GM21528 (cell line): ENCODE measurements at regions not wholly inside any gene's neighbourhood (a gene's known extent, or its start where the extent isn't known, plus 50 kb on each side); places are given as distances from the start of the nearest gene placed in this dataset.

Experiments used
- ATAC-seq: cut with Tn5 transposase; IDR thresholded peaks from one replicate; pipeline ENCODE4 v1.9.1; 2021; ENCODE audit warnings: mild to moderate bottlenecking, moderate library complexity; ENCODE audit not compliant: unreplicated experiment, low FRiP score

DNA sequence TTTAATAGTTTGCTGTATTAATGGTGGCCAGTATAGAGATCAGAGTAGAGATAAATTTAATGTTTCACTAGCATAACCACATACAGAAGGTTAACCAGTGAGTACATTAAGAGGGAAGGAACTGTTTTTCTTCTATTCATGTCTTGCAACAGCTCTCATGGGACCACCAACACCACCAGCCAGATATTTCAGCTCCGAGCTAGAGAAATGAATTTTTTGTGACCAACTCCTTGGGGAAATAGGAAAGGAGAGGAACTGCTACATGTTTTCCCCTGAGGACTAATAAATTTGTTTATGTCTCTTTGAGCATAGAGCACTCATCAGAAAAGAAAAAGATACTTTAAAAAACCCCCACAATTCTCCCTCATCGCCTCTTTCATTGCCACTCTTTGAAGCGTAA, 247.5 kb downstream of the MBNL1 start:
- ATAC-seq: no peak

DNA sequence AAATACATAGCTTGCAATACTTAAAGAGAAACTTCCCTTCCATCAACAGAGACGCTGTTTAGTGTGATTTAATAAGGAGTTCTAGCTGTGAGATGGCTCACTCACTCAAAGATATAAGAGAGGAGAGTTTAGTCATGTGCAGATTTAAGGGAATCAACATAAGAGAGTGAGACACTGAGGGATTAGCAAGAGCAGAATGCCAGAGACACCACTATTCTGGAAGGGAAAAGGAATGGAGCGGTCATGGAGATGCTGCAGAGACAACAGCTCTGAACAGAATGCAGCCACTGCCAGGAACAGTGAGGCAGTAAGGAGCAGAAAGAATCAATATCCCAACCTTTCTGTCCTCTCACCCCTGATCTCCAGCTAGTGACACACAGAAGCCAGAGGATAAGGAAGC, 248.8 kb downstream of the MBNL1 start:
- no peak for ATAC-seq

GRCh38 chr3:152518346-152518745, 249.6 kb downstream of the MBNL1 start:
- no peak for ATAC-seq

- ATAC-seq: peak; percentile 49
Observed at GRCh38 chr3:152519376-152519775, 250.6 kb downstream of the MBNL1 start.

DNA sequence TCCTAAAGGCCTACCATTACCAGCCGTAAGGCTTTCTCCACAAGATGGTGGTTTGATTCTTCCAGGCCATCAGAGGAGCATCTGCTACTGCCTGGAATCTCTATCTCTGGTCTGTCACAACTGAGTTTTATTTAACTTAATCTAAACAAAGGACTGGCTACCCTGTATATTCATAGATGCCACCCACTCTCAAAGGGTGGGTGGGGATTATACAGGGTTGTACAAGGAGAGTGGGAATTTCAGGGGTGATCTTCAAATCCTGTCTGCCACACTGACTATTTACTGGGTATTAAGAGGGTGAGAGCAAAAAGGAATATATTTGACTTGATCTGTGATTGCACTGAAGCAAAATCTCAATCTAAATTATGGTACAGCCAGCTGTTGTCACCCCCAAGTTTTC, 253.3 kb downstream of the MBNL1 start:
- ATAC-seq: no peak

DNA sequence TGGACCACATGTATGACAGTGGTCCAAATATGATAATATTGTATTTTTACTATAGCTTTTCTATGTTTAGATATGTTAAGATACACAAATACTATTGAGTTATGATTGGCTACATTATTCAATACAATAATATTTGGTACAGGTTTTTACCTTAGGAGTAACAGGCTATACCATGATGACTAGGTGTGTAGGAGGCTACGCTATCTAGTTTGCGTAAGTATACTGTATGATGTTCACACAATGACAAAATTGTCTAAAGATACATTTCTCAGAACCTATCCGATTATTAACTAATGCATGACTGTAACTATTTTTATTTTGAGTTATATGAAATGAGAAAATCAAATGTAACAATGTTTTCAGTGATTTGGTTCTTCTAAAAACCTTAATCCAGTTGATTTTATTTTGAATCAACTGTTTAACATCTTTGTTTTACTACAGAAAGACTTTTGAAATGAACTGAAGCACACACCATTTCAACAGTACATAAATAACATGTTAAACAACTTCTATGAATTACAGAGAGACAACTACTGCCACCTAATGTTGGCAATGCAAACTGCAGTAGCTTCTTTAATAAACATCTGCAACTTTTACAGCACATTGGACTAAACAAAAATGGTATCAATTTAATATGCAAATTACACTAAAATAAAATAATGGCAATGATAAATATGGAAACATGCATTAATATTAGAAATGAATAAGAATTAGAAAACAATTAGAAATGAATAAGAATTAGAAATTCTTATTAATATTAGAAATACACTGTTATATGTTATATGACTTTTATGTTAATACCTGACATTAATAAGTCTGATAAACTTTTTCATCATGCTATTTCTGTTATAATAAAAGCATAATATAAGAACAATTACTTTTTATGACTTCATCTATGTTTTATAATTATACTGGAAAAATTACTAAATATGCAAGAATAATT, 255.7 kb downstream of the MBNL1 start:
- ATAC-seq: peak; percentile 58

DNA sequence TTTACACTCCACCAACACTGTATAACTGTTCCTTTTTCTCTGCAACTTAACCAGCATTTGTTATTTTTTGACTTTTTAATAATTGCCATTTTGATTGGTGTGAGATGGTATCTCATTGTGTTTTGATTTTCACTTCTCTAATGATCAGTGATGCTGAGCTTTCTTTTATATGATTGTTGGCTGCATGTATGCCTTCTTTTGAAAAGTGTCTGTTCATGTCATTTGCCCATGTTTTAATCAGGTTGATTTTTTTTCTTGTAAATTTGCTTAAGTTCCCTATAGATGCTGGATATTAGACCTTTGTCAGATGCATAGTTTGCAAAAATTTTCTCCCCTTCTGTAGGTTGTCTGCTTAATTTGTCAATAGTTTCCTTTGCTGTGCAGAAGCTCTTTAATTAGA, 263.0 kb downstream of the MBNL1 start:
- no peak for ATAC-seq

DNA sequence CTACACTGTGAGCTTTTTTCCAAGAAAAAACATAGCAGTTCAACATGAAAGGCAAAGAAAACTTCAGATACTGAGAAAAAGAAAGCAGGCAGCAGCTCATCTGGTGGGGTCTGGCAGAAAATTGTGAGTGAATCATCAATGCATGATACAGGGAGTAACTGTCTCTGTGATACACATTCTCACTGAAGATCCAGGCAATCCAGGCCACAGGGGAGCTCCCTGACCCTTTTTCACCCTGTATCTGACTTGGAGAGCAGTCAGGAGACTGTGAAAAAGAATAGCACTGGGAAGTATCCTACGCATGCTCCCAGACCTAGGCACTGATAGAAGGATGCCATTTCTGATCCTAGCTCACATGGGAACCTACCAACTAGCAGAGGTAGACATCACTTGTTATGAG, 269.8 kb downstream of the MBNL1 start:
- no peak for ATAC-seq

DNA sequence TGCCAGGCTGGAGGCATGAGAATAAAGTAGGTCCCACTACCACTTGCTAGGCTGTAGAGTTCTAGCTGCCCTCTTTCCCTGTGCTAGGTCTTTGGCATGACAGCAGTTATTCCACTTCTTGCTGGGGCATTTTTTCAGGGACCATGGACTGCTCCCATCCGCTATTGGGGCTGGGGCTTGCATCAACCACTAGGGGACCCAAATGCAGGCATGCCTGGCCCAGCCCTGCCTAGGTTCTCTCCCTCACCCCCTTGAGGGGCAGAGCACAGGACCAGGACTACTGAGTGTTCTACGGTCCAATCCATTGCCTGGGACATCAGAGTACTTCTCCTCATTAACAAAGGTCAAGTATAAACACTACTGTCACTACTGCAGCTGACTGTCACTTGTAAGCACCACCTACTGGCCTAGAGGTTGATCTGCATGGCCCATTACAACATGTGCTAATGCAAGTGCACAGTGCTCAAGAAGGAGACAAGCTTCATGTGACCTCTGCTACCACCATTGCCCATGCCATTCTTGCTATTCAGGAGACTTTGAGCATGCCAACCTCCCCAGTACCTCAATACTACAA, 270.5 kb downstream of the MBNL1 start:
- no peak for ATAC-seq

DNA sequence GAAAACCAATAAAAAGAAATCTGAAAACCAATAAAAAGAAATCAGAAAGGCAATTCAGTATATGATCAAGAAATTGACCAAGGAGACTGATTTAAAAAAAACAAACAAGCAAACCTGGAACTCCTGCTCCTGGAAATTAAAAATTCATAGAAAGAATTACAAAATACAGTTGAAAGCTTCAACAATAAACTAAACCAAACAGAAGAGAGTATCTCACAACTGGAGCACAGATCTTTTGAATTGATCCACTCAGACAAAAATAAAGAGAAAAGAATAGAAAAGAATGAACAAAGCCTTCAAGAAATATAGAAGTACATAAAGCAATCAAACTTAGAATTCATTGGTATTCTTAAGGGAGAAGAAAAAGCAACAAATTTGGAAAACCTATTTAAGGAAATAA, 271.4 kb downstream of the MBNL1 start:
- ATAC-seq: no peak

DNA sequence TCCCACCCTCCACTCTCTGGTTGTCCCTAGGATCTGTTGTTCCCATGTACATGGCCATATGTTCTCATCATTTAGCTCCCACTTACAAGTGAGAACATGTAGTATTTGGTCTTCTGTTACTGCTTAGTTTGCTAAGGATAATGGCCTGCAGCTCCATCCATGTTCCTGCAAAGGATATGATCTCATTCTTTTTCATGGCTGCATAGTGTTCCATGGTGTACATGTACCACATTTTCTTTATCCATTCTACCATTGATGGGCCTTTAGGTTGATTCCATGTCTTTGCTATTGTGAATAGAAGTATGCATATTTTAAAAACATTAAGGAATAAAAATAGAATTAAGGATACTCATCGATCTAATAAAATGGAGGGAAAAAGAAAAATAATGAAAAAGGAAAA, 278.4 kb downstream of the MBNL1 start:
- no peak for ATAC-seq

- ATAC-seq: no peak
Observed at GRCh38 chr3:152549263-152549662, 280.5 kb downstream of the MBNL1 start.

- no peak for ATAC-seq
Observed at GRCh38 chr3:152550284-152550683, 281.6 kb downstream of the MBNL1 start.

DNA sequence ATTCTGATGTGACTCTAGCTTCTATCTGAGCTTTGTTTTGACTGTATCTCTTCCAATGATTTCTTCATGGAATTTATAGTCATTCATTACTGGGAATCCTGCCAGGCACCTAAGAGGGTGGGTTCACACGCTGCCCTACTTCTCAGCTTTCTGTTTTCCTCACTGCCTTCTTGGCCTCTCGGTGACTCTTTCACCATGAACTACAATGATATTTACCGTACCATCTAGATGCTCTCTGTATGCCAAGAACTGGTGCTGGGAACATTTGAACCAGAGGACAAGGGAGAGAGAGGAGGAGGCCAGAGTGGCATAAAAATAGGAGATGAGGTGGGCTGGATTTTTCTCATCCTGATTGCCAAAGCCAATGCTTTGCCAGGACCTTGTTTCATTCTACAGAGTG, 280.0 kb upstream of the P2RY1 start:
- ATAC-seq: no peak

GRCh38 chr3:152555666-152556291, 279.2 kb upstream of the P2RY1 start:
- no peak for ATAC-seq

DNA sequence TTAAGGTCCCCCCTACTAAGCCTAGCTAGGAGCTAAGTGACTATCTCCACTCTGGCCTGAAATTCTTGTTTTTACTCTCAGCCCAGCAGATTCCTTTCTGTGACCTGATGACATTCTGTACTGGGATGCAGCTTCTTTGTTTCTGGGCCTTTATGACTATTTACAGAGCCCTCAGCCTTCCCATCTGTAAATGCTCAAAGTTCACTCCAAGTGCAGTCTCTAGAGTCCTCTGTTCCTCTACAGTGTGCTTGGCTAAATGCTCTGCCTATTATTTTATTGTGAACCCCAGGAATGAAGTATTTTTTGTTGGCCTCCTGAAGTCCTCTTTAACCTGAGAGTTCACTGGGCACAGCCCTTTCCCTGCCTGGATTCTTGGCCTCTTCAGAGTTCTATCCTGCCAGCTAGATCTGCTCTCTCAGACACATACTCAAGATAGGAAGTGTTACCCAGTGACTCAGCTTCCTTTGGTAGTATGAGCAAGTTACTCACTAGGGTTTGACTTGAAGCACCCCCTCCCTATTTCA, 278.1 kb upstream of the P2RY1 start:
- peak; percentile 76 for ATAC-seq

DNA sequence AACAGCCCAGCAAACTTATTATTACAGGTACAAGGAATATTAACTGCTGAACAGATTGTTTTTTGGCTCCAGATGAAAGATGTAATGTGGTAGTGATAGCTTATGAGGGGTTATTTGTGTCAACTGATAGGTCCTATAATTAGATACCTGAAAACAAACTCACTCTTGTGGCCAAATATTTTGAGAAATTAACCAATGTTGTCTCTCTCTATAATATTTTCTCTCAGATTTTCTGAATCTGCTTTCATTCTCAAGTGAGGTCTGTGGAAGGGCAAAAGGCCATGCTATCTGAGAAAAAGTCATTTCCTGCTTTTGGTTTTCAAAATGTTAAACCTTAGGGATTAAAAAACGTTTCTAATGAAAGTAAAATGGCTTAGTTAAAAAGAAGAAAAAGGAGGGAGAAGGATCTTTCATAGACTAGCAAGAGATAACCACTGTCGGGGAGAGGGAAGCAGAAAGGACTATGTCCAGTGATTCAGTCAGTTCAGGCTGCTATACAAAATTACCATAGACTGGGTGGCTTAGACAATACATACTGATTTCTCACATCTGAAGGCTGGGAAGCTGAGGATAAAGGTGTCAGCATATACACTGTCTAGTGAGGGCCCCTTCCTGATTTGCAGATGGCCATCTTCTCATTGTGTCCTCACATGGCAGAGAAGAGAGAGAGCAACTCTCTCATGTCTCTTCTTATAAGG, 277.5 kb upstream of the P2RY1 start:
- peak; percentile 77 for ATAC-seq

DNA sequence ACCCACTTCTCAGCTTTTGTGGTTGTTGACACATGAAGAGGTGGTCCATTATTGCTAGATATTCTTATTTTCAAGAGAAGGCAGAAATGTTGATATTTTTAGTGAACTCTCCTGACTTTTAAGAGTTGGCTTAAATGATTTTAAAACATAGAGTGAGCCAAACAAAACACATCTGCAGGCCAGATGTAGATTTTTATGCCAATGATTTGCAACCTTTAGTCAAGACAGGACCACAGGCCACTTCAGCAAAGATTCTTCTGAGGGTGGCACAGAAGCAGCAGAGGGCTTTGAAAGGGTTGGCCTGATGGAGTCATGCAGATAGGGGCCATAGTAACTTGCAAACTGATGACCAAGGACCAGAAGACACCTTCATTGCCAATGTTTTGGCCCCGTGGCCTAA, 276.5 kb upstream of the P2RY1 start:
- ATAC-seq: no peak

DNA sequence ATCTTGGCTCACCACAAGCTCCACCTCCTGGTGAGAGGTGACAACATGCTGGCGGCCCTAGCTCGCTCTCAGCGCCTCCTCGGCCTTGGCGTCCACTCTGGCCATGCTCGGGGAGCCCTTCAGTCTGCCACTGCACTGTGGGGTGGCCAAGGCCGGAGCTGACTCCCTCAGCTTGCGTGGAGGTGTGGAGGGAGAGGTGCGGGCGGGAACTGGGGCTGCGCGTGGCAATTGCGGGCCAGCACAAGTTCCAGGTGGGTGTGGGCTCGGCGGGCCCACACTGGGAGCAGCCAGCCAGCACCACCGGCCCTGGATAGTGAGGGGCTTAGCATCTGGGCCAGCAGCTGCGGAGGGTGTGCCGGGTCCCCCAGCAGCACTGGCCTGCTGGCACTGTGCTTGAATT, 275.7 kb upstream of the P2RY1 start:
- no peak for ATAC-seq

- no peak for ATAC-seq
Observed at GRCh38 chr3:152564459-152564858, 270.5 kb upstream of the P2RY1 start.
